ENCODE measurements at regions not wholly inside any gene's neighbourhood (a gene's known extent, or its start where the extent isn't known, plus 50 kb on each side); places are given as distances from the start of the nearest gene placed in this dataset.

GRCh38 chr13:20351281-20352022, 119.3 kb upstream of the GJB6 start:
- DNase-seq = no peak

GRCh38 chr13:20350819-20351218, 118.7 kb upstream of the GJB6 start:
- DNase-seq = no peak

DNA sequence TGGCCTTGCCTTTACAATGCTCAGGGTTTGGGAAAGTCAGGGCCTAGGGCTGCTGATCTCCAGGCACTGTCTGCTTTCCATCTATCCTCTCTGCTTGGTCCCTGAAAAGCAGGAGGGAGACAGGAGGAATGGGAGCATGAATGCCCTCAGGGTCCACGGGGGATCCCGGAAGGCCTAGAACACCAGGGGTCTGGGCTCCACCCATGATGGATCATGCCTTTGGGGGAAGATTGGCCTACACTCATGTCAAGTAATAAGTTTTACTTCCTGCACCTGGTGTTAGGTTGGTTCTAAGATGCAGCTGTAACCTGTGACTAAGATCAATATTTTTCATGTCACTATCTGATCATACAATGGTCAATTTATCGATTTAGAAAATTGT, 118.3 kb upstream of the GJB6 start:
- no peak for DNase-seq

- no peak for DNase-seq
These were observed 117.7 kb upstream of the GJB6 start for GRCh38 chr13:20349564-20350381.

DNA sequence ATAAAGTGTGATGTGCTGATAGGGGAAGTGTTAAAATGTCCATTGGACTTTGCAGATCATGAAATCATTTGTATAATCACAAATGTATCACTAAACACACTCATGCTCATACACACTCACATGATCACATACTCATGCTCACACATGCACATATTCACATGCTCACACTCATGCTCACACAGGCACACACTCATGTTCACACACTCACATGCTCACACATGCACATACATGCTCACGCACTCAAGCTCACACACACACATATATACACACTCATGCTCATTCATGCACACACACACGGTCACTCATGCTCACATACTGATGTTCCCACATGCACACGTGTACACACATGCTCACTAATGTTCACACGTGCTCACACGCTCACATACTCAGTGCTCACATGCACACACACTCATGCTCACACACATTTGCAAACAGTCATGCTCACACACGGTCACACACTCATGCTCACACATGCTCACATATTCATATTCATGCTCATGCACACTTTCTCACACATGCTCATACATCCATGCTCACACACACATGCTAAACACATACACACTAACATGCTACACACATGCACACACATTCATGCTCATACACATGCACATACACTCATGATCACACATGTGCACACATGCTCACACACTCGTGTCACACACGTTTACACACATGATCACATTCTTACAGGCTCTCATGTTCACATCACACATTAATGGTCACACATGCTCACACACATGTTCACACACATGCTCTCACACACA, 116.7 kb upstream of the GJB6 start:
- no peak for DNase-seq

DNA sequence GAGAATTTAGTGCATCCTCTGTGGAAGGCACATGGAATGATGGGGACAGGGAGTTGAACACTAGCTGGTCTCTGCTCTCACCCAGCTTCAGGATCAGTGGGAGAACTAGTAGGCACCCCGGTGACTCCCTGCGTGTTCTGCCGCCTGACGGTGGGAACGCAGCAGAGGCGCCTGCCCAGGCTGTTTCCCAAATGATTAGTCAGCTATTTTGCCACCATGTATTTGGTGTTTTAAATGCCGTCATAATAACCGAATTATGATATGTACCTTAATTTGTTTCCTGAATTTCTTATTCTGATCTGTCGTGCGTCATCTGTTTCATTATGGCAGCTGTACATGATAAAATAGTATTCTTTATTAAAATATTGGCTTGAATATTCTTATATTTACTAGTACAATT, 115.9 kb upstream of the GJB6 start:
- no peak for DNase-seq

DNA sequence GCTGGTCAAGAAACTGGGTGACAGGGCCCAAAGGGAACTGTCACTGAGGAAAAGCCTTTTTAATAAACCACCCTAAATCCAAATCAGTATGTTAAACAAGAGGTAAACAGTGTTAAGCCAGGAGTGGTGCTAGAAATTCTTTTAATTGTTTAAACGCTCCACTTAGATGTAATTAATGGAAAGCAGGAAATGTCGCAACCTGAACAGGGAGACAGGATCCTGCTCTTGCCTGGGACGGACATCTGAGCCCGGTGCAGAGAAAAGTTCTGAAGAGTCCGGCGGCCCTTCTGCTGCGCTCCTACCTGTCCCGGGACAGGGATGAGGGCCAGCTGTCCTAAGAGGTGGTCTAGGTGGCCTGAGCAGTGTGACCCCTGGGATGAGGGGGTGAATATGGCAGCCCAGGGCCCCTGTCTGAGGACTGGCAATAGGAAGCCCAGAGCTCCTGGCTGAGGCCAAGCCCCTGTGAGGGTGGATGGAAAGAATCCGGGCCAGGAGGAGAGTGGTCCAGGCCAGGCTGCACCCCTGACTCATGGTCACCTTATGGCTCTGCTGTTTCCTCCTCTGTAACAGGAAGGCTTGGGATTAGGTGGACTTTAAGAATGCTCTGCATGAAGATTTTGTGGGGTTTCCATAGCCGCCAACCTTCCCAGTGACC, 112.8 kb upstream of the GJB6 start:
- DNase-seq = no peak

GRCh38 chr13:20342311-20342710, 110.2 kb upstream of the GJB6 start:
- DNase-seq = no peak

DNA sequence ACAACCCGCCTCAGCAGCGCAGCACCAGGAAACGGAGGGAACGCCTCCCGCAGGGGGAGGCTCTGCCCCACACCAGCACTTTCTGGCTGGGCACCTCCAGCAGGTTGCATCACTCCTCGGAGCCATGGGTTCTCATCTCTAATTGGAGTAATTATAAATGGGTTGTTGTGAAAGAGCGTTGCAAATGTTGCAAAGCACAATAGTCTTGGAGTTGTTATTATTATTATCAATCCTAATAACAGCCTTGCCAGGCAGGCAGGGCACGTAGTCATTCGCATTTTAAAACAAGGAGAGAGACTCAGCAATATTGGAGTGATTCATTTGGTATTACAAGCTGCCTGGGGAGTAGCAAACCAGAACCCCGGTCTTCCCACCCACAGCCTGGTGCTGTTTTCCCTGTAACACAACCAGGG, 108.6 kb upstream of the GJB6 start:
- DNase-seq = no peak

- DNase-seq = no peak
These were observed 108.1 kb upstream of the GJB6 start for GRCh38 chr13:20340136-20340758.

GRCh38 chr13:20337884-20338551, 105.9 kb upstream of the GJB6 start:
- no peak for DNase-seq

DNA sequence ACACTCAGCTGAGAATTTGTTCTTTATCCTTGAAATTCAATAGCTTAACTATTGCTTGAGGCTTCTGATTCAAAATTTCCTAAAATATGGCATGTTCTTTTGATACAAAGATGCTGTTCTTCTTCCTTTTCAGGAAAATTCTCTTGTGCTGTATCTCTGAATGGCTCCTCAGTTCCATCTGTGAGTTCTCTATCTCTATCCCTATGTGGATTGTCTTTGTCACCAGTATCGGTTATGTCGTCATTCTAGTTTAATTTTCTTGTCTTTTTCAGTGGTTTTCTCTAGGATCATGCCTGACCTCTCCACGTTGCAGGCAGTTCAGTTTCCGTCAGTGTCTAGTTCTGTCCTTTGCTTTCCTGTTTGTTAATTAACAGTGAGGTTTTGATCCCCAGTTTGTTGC, 104.6 kb upstream of the GJB6 start:
- no peak for DNase-seq

- DNase-seq = no peak
These were observed 102.2 kb upstream of the GJB6 start for GRCh38 chr13:20334309-20334708.

DNA sequence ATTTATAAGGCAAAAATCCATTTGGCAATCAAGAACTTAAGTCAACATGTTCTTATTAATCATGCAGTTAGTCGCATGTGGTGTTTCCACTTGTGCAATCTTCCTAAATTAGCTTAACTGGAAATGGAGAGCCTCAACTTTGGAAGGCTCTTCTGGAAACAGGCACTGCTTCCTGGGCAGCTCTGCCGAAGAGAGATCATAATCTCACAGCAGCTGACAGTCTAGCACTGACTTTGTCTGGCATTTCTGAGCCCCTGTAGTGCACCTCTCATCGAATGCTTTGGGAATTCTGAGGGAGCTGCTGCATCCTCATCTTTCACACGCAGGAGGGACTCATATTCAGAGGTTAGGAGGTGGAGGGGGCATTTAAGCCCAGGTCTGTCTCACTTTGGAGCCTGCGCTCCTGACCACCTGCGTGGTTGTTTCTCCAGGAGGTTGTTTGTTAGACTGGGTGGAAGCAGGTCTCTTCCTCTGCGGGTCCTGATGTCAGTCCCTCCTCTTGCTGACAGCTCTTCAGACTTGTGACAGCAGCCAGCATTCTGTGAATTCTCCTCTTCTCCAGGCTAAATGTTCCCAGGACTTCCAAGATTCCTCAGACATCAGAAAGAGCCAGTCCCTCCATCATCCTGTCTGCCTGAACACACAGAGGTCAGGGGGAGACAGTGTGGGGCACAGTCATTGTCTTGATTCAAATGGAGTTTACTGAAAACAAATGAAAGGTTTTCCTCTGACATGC, 100.4 kb upstream of the GJB6 start:
- DNase-seq = no peak

DNA sequence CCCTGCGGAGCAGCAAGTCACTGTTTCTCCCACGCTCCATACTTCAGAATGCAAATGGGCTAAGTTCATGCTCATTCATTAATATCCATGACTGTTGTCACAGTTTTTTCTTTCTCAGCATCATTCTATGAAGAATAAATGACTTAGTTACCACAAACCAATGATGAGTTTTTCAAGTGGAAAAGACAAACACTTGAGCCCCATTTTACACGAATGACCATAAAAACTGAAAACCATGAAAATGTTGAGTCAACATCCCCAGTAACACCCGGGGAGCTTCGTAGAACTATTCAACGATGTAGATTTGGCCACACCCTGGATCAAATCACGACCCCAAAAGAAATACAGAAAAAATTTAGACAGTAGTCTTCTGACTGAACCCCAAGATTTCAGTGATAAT, 99.8 kb upstream of the GJB6 start:
- no peak for DNase-seq

- no peak for DNase-seq
These were observed 99.3 kb upstream of the GJB6 start for GRCh38 chr13:20331419-20331818.

DNA sequence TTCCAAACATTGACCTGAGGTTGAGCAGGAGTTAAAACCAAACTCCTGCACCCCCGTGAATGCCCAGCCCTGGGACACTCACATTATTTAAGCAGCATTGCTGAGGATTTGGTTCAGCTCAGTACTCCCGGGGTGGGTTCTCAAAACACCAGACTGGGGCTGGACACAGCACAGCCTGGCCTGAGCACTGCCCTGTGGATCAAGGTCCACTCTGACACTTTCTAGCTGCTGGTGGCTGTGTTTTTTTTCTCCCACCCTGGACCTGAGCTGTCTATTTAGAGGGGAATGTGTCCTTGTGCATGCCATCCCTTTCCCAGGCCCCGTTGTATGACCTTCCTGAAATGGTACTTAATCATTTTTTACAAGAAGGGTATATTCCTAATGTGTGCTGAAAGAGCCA, 94.7 kb upstream of the GJB6 start:
- DNase-seq = no peak

GRCh38 chr13:20326276-20326675, 94.2 kb upstream of the GJB6 start:
- no peak for DNase-seq

DNA sequence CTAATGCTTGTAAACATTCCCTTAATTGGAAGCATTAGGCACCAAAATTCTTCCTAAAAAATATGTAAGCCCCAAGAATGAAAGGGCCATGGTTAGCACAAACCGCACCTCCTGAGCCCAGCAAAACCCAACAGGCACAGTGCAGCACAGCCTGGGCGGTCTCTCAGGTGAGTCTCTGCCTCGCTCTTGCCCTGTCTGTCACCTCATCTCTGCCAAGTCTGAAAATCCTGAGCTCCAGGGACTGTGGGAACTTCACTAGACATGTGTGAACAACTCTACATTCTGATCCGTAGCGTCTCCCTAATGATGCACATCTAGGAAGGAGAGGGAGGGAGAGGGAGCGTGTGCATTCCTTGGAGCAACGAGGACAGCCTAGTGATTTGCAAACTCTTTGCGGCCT, 88.8 kb upstream of the GJB6 start:
- DNase-seq = no peak

GRCh38 chr13:20313896-20314295, 81.8 kb upstream of the GJB6 start:
- DNase-seq = no peak

DNA sequence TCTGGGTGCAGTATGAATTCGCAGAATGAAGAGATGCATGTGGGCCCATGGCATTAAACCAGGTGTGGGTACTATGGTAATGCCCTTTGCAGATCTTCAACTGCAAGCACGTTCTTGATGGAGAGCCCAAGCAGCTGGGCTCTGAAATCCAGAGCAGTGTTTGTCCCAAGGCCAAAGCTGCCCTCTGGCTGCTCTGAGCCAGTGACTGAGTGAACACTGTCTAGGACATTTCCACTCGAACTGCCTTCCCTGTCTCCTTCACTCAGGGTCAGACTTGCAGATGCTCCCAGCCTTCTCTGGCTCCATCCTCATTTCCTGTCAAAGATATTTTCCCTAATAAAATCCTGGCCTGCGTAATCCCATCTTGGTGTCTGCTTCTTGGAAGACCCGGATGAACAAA, 80.2 kb upstream of the GJB6 start:
- no peak for DNase-seq
